Aorta (tissue), 5 donors: ENCODE measurements at regions not wholly inside any gene's neighbourhood (a gene's known extent, or its start where the extent isn't known, plus 50 kb on each side); places are given as distances from the start of the nearest gene placed in this dataset.

Experiments
- ATAC-seq: fragments of 200-7000 bp; cut with Tn5 transposase; one replicate; pipeline ENCODE4 v1.9.1; 2022; ENCODE audit warnings: moderate library complexity; ENCODE audit not compliant: low FRiP score
- DNase-seq, 2 donors: peaks; one replicate each; pipeline ENCODE4 v3.0.0-alpha.2; 2020
- H3K27ac ChIP-seq, 2 donors: one replicate each; pipeline ENCODE4 v1.5.1; 2013; ENCODE audit warnings: low read length in 2 of 2, mild to moderate bottlenecking in 2 of 2, moderate library complexity in 2 of 2, control low read depth in 1 of 2, inconsistent platforms in 1 of 2, low read depth in 1 of 2
- H3K27me3 ChIP-seq, 2 donors: one replicate each; pipeline ENCODE4 v1.6.1; 2013; ENCODE audit warnings: control low read depth in 1 of 2, low read length in 1 of 2, mild to moderate bottlenecking in 1 of 2, moderate library complexity in 1 of 2; ENCODE audit not compliant: insufficient read depth in 2 of 2, control insufficient read depth in 1 of 2
- H3K36me3 ChIP-seq, 2 donors: one replicate each; pipeline ENCODE4 v1.6.1; 2013; ENCODE audit warnings: control low read depth in 1 of 2, low read length in 1 of 2, mild to moderate bottlenecking in 1 of 2; ENCODE audit not compliant: insufficient read depth in 2 of 2, control insufficient read depth in 1 of 2
- H3K4me1 ChIP-seq, 2 donors: one replicate each; pipeline ENCODE4 v1.6.1; 2013; ENCODE audit warnings: low read length in 2 of 2, control low read depth in 1 of 2, mild to moderate bottlenecking in 1 of 2, moderate library complexity in 1 of 2; ENCODE audit not compliant: insufficient read depth in 2 of 2, control insufficient read depth in 1 of 2
- H3K4me3 ChIP-seq, 2 donors: one replicate each; pipeline ENCODE4 v1.5.1; 2013; ENCODE audit warnings: low read length in 2 of 2, control low read depth in 1 of 2, mild to moderate bottlenecking in 1 of 2
- H3K9me3 ChIP-seq: one replicate; pipeline ENCODE4 v1.6.1; 2013; ENCODE audit warnings: mild to moderate bottlenecking, low read length; ENCODE audit not compliant: control insufficient read depth
- WGBS, 2 donors: extraction: QIAGEN DNeasy Blood & Tissue Kit; methylation state at CpG; one replicate each; pipeline ENCODE4 v1.1.7; 2013; 5-methylcytosine and 5-hydroxymethylcytosine counted together
- intact Hi-C, 2 donors: fragments of 100-400 bp; cut with DNase I; formaldehyde crosslinking; loops; one replicate each; pipeline versions ENCODE4 v1.14.2 to v1.15.0; 2022
- donor health status: healthy with polysubstance abuse.
- donor health status: Bipolar disorder and iron deficiency.
- donor health status: DM: no; HTN: no; CAD: no.
- donor health status: DM: no; HTN: no; CAD: no.
- donor health status: DM: yes; HTN: yes; CAD: no.

- ATAC-seq (no peak), DNase-seq (no peak)
- Histone ChIP-seq H3K4me1 (peaks cover 3 to 6% of the 10 kb centered on the region in 2 donors), H3K9me3 (no peaks in the 10 kb centered on the region), H3K27ac (no peak overlapping the region), H3K36me3 (no peaks in the 10 kb centered on the region), H3K4me3 (no peak overlapping the region), H3K27me3 (no peaks in the 10 kb centered on the region)
- WGBS, 2 donors = 93 to 94% methylated on average over 3 of the region's 3 CpGs
- intact Hi-C loops = no loop called here
Measured at GRCh38 chr3:177545964-177546363, 348.7 kb upstream of the TBL1XR1 start.

- no peaks in the 10 kb centered on the region for H3K27me3 ChIP-seq
- H3K9me3 ChIP-seq = no peaks in the 10 kb centered on the region
- H3K27ac ChIP-seq = peak overlapping the region in 1 of 2 donors; percentile 12
- no peaks in the 10 kb centered on the region for H3K36me3 ChIP-seq
- intact Hi-C loops = no loop called here
- H3K4me1 ChIP-seq = peaks cover 3 to 6% of the 10 kb centered on the region in 2 donors
- H3K4me3 ChIP-seq = no peak overlapping the region
- ATAC-seq = no peak
- no peak for DNase-seq
- 44 to 45% methylated on average over 13 of the region's 13 CpGs for WGBS, 2 donors
Measured at GRCh38 chr3:177547711-177548350, 350.5 kb upstream of the TBL1XR1 start.

- intact Hi-C loops = no loop called here
- H3K9me3 ChIP-seq = no peaks in the 10 kb centered on the region
- no peaks in the 10 kb centered on the region for H3K27me3 ChIP-seq
- 97 to 98% methylated on average over 1 of the region's 1 CpG for WGBS, 2 donors
- H3K4me1 ChIP-seq = peaks cover 3 to 6% of the 10 kb centered on the region in 2 donors
- no peak overlapping the region for H3K27ac ChIP-seq
- no peak for DNase-seq
- H3K4me3 ChIP-seq = no peak overlapping the region
- no peak for ATAC-seq
- H3K36me3 ChIP-seq = no peaks in the 10 kb centered on the region
Measured at GRCh38 chr3:177550667-177551066, 353.4 kb upstream of the TBL1XR1 start.

- Histone ChIP-seq H3K9me3 (no peaks in the 10 kb centered on the region), H3K4me1 (peaks cover 3 to 6% of the 10 kb centered on the region in 2 donors), H3K36me3 (no peaks in the 10 kb centered on the region), H3K4me3 (no peak overlapping the region), H3K27ac (no peak overlapping the region), H3K27me3 (no peaks in the 10 kb centered on the region)
- 91 to 93% methylated on average over 4 of the region's 4 CpGs for WGBS, 2 donors
- intact Hi-C loops = no loop called here
- ATAC-seq = no peak
- no peak for DNase-seq
Measured at GRCh38 chr3:177551431-177551836, 354.2 kb upstream of the TBL1XR1 start.

- WGBS, 2 donors = 46 to 65% methylated on average over 1 of the region's 1 CpG
- ATAC-seq (no peak), DNase-seq (no peak)
- no peak overlapping the region for H3K4me3 ChIP-seq
- no peak overlapping the region for H3K27ac ChIP-seq
- no peaks in the 10 kb centered on the region for H3K9me3 ChIP-seq
- H3K27me3 ChIP-seq = no peaks in the 10 kb centered on the region
- peaks cover 4 to 6% of the 10 kb centered on the region in 2 donors for H3K4me1 ChIP-seq
- no peaks in the 10 kb centered on the region for H3K36me3 ChIP-seq
- intact Hi-C loops = no loop called here
Measured at GRCh38 chr3:177552051-177552450, 354.8 kb upstream of the TBL1XR1 start.

GRCh38 chr3:177553012-177553411, 355.7 kb upstream of the TBL1XR1 start:
- H3K27ac ChIP-seq = peak overlapping the region; percentile 23 to 36
- ATAC-seq (peak; percentile 42), DNase-seq (no peak)
- peaks cover 3 to 6% of the 10 kb centered on the region in 2 donors for H3K4me1 ChIP-seq
- no peaks in the 10 kb centered on the region for H3K9me3 ChIP-seq
- intact Hi-C loops = no loop called here
- no peaks in the 10 kb centered on the region for H3K27me3 ChIP-seq
- no peaks in the 10 kb centered on the region for H3K36me3 ChIP-seq
- no peak overlapping the region for H3K4me3 ChIP-seq
- 3 to 4% methylated on average over 2 of the region's 2 CpGs for WGBS, 2 donors

- no peak for DNase-seq
- Histone ChIP-seq H3K27me3 (no peaks in the 10 kb centered on the region), H3K4me3 (no peak overlapping the region), H3K9me3 (no peaks in the 10 kb centered on the region), H3K27ac (peak overlapping the region in 1 of 2 donors; percentile 36), H3K4me1 (peaks cover 1 to 4% of the 10 kb centered on the region in 2 donors), H3K36me3 (no peaks in the 10 kb centered on the region)
- peak; percentile 56 for ATAC-seq
- intact Hi-C loops = no loop called here
- WGBS, 2 donors = 0 to 7% methylated on average over 2 of the region's 2 CpGs
Measured at GRCh38 chr3:177553579-177553978, 356.3 kb upstream of the TBL1XR1 start.

GRCh38 chr3:177554895-177555759, 357.8 kb upstream of the TBL1XR1 start:
- no peaks in the 10 kb centered on the region for H3K27me3 ChIP-seq
- no peak for ATAC-seq

GRCh38 chr3:177557548-177557947, 360.3 kb upstream of the TBL1XR1 start:
- peaks cover 0 to 1% of the 10 kb centered on the region in 2 donors for H3K4me1 ChIP-seq
- no peak overlapping the region for H3K27ac ChIP-seq
- ATAC-seq (no peak), DNase-seq (no peak)
- no peaks in the 10 kb centered on the region for H3K9me3 ChIP-seq
- H3K36me3 ChIP-seq = no peaks in the 10 kb centered on the region
- H3K27me3 ChIP-seq = no peaks in the 10 kb centered on the region
- WGBS, 2 donors = 96 to 98% methylated on average over 3 of the region's 3 CpGs
- H3K4me3 ChIP-seq = no peak overlapping the region
- intact Hi-C loops = no loop called here

More at GRCh38 chr3:177554895-177555759, 357.8 kb upstream of the TBL1XR1 start:
- no peaks in the 10 kb centered on the region for H3K9me3 ChIP-seq
- 61 to 69% methylated on average over 2 of the region's 2 CpGs for WGBS, 2 donors
- H3K4me3 ChIP-seq = no peak overlapping the region
- peak in 1 of 2 donors; percentile 71 for DNase-seq
- no peaks in the 10 kb centered on the region for H3K36me3 ChIP-seq
- peak overlapping the region; percentile 9 to 57 for H3K27ac ChIP-seq
- peaks cover 0 to 1% of the 10 kb centered on the region in 2 donors for H3K4me1 ChIP-seq
- intact Hi-C loops = no loop called here
